ENCODE measurements at regions not wholly inside any gene's neighbourhood (a gene's known extent, or its start where the extent isn't known, plus 50 kb on each side); places are given as distances from the start of the nearest gene placed in this dataset.
"Not testable (repeated sequence)": the region's sequence is repeated elsewhere in the genome, so short reads cannot be mapped to it uniquely, and the experiment has no call there.

DNA sequence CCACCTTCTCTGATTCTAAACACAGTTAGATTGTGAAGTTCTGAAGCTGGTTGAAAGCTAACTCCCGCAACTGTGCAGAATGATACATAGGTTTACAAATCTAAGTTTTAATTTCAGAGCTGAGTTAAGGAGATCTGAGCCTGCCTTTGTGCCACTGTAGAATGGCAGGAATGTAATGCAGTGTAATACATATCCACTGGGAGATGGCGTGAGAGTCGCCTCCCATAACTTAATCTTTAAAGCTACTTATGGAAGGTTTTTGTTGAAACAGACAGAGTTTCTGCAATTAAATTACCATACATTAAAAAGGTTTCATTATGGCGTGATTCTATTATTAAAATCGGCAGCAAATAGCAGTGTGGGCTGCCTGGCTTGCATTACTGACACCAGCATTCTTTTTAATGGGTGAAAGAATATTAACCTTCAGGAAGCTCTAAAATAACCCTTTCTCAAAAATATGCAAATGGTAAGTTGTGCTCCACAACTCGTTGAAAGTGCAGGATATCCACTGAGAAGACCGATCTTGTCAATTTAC is 257.4 kb downstream of the OLFM4 start:
- Histone ChIP-seq H3K27ac (ENCODE audit: low read depth, low read length) (no peak overlapping the region), H3K36me3 (ENCODE audit: insufficient read depth, low read length) (no peaks in the 10 kb centered on the region), H3K9ac (ENCODE audit: low read length) (no peak overlapping the region), H3K4me1 (ENCODE audit: insufficient read depth, low read length) (no peaks in the 10 kb centered on the region), H3K4me3 (ENCODE audit: low read depth in 1 of 2, low read length in 2 of 2) (no peak overlapping the region), H3K9me3 (ENCODE audit: low read length) (no peaks in the 10 kb centered on the region), H3K27me3 (ENCODE audit: control insufficient read depth in 1 of 2, insufficient read depth in 2 of 2, low read length in 2 of 2) (no peaks in the 10 kb centered on the region)

DNA sequence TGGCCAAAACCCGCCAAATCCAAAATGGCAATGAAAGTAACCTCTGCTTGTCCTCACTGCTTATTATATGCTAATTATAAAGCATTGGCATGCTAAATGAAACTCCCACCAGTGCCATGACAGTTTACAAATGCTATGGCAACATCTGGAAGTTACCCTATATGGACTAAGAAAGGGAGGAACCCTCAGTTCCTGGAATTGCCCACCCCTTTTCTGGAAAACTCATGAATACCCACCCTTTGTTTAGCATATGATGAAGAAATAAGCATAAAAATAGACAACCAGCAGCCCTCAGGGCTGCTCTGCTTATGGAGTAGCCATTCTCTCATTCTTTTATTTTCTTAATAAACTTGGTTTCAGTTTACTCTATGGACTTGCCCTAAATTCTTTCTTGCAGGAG is 269.8 kb downstream of the OLFM4 start:
- Histone ChIP-seq H3K4me1 (ENCODE audit: insufficient read depth, low read length) (no peaks in the 10 kb centered on the region), H3K27me3 (ENCODE audit: control insufficient read depth in 1 of 2, insufficient read depth in 2 of 2, low read length in 2 of 2) (no peaks in the 10 kb centered on the region), H3K9ac (ENCODE audit: low read length) (no peak overlapping the region), H3K4me3 (ENCODE audit: low read depth in 1 of 2, low read length in 2 of 2) (no peak overlapping the region), H3K36me3 (ENCODE audit: insufficient read depth, low read length) (no peaks in the 10 kb centered on the region), H3K27ac (ENCODE audit: low read depth, low read length) (no peak overlapping the region), H3K9me3 (ENCODE audit: low read length) (no peaks in the 10 kb centered on the region)

DNA sequence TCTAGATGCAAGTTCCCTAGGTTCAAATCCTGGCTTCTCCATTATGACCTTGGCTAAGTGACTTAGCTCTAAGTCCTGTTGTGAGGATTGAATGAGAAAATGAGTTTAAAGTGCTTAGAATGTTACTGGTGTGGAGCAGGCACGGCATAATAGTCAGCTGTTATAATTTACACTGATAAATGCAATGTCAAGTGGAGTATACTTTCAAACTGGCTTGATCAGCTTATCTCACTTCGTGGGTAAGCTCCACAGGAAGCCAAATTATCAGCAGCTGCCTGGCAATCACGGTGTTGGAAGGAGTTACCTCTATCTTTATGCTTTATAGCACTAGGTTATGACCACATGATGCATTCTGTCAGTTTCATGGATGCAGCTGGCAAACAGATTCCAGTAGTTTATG is 272.8 kb downstream of the OLFM4 start:
- H3K9ac ChIP-seq (ENCODE audit: low read length), result no peak overlapping the region
- H3K36me3 ChIP-seq (ENCODE audit: insufficient read depth, low read length), result no peaks in the 10 kb centered on the region
- H3K27ac ChIP-seq (ENCODE audit: low read depth, low read length), result no peak overlapping the region
- peaks cover 8% of the 10 kb centered on the region for H3K4me1 ChIP-seq (ENCODE audit: insufficient read depth, low read length)
- no peak overlapping the region for H3K4me3 ChIP-seq (ENCODE audit: low read depth in 1 of 2, low read length in 2 of 2)
- no peaks in the 10 kb centered on the region for H3K27me3 ChIP-seq (ENCODE audit: control insufficient read depth in 1 of 2, insufficient read depth in 2 of 2, low read length in 2 of 2)
- H3K9me3 ChIP-seq (ENCODE audit: low read length), result no peaks in the 10 kb centered on the region

DNA sequence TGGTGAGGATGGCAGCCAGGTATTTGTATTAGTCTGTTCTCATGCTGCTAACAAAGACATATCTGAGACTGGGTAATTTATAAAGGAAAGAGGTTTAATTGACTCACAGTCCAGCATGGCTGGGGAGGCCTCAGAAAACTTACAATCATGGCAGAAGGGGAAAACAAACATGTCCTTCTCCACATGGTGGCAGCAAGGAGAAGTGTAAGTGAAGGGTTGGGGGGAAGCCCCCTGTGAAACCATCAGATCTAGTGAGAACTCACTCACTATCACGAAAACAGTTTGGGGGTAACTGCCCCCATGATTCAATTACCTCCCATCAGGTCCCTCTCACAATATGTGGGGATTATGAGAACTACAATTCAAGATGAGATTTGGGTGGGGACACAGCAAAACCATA is 276.8 kb downstream of the OLFM4 start:
- H3K4me3 ChIP-seq (ENCODE audit: low read depth in 1 of 2, low read length in 2 of 2); H3K4me1 ChIP-seq (ENCODE audit: insufficient read depth, low read length); H3K36me3 ChIP-seq (ENCODE audit: insufficient read depth, low read length); H3K27me3 ChIP-seq (ENCODE audit: control insufficient read depth in 1 of 2, insufficient read depth in 2 of 2, low read length in 2 of 2); H3K9me3 ChIP-seq (ENCODE audit: low read length); H3K9ac ChIP-seq (ENCODE audit: low read length); H3K27ac ChIP-seq (ENCODE audit: low read depth, low read length): not testable (repeated sequence)

DNA sequence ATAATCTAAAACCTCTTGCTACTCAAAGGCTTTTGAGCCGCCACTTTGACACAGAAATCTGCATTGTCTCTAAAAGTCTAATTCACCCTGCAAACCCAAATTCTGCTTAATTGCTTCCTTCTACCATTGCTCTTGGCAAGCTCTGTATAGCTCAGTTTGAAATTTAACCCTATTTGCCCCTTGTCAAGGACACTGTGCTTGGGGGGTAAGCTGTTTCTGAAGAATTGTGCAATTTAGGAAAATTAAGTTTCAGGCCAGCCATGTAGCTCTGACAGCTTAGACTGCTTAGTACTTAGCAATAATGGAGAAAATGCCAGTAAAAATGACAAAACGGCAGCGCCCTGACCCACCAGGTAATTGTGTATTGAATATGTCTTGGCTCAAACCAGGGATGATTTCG is 282.2 kb downstream of the OLFM4 start:
- Histone ChIP-seq H3K9me3 (ENCODE audit: low read length) (no peaks in the 10 kb centered on the region), H3K27me3 (ENCODE audit: control insufficient read depth in 1 of 2, insufficient read depth in 2 of 2, low read length in 2 of 2) (no peaks in the 10 kb centered on the region), H3K4me1 (ENCODE audit: insufficient read depth, low read length) (no peaks in the 10 kb centered on the region), H3K36me3 (ENCODE audit: insufficient read depth, low read length) (no peaks in the 10 kb centered on the region), H3K27ac (ENCODE audit: low read depth, low read length) (no peak overlapping the region), H3K4me3 (ENCODE audit: low read depth in 1 of 2, low read length in 2 of 2) (no peak overlapping the region), H3K9ac (ENCODE audit: low read length) (no peak overlapping the region)

DNA sequence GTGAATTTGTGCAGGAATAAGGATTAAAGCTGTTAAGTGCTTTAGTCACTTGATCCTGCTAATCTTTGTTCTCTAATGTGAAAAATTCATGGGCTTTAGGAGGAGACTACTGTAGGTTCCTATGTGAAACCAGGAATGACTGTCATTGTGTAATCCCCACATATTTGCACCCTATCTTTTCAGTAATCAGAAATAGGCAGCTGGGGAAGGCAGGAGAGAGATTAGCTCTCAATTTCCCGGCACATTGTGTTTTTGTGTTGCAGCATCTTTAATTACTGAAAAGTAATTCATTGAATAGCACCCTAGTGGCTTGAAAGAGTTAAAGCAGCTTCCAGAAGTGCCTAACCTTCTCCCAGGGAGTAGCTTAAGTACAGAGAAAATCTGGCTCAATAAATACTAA is 282.9 kb downstream of the OLFM4 start:
- Histone ChIP-seq H3K9me3 (ENCODE audit: low read length) (no peaks in the 10 kb centered on the region), H3K9ac (ENCODE audit: low read length) (no peak overlapping the region), H3K4me3 (ENCODE audit: low read depth in 1 of 2, low read length in 2 of 2) (no peak overlapping the region), H3K36me3 (ENCODE audit: insufficient read depth, low read length) (no peaks in the 10 kb centered on the region), H3K27me3 (ENCODE audit: control insufficient read depth in 1 of 2, insufficient read depth in 2 of 2, low read length in 2 of 2) (no peaks in the 10 kb centered on the region), H3K4me1 (ENCODE audit: insufficient read depth, low read length) (no peaks in the 10 kb centered on the region), H3K27ac (ENCODE audit: low read depth, low read length) (no peak overlapping the region)

DNA sequence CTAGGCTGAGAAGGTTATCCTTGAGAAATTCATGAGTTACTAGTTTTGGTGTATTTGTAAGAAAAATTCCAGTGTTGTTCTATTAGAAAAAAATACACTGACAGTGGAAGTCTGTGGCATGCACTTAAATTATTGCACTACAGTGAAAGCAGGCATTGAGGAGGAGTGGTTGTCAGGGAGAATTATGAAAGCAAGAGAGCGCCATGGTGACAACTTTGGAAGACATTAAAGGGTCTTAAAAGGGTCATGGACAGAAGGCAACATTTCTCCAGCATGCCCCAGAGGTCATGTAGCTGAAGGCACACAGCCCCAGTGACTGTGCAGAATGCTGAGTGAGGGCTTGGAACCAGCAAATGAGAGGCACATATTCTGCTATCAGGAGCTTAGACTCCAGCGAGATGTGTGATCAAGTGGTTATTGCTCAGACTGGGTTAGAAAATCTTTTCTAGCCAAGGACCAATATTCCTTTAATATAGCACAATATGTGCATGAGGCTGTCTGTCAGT is 292.7 kb downstream of the OLFM4 start:
- Histone ChIP-seq H3K4me3 (ENCODE audit: low read depth in 1 of 2, low read length in 2 of 2) (no peak overlapping the region), H3K27me3 (ENCODE audit: control insufficient read depth in 1 of 2, insufficient read depth in 2 of 2, low read length in 2 of 2) (no peaks in the 10 kb centered on the region), H3K27ac (ENCODE audit: low read depth, low read length) (no peak overlapping the region), H3K4me1 (ENCODE audit: insufficient read depth, low read length) (no peaks in the 10 kb centered on the region), H3K9ac (ENCODE audit: low read length) (no peak overlapping the region), H3K9me3 (ENCODE audit: low read length) (no peaks in the 10 kb centered on the region), H3K36me3 (ENCODE audit: insufficient read depth, low read length) (no peaks in the 10 kb centered on the region)

DNA sequence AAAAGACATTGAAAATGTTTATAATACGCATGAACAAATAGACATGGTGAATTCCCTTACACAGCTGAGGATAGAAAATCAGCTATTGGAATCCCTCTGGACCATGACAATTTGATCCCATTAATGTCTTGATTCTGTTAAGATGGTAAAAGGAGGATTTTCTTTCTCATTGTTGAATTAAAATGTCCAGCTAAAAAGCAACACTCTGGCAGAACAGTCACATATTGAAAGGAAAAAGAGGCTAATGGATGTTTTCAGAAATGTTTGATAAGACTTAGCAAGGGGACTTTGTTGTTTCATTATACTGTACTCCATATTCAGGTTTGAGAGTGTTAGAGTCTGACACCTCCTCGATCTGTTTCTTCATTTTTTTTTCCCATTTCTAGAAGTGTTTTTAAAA is 296.0 kb downstream of the OLFM4 start:
- Histone ChIP-seq H3K9me3 (ENCODE audit: low read length) (no peaks in the 10 kb centered on the region), H3K27ac (ENCODE audit: low read depth, low read length) (no peak overlapping the region), H3K4me1 (ENCODE audit: insufficient read depth, low read length) (no peaks in the 10 kb centered on the region), H3K9ac (ENCODE audit: low read length) (no peak overlapping the region), H3K27me3 (ENCODE audit: control insufficient read depth in 1 of 2, insufficient read depth in 2 of 2, low read length in 2 of 2) (no peaks in the 10 kb centered on the region), H3K36me3 (ENCODE audit: insufficient read depth, low read length) (no peaks in the 10 kb centered on the region), H3K4me3 (ENCODE audit: low read depth in 1 of 2, low read length in 2 of 2) (no peak overlapping the region)

DNA sequence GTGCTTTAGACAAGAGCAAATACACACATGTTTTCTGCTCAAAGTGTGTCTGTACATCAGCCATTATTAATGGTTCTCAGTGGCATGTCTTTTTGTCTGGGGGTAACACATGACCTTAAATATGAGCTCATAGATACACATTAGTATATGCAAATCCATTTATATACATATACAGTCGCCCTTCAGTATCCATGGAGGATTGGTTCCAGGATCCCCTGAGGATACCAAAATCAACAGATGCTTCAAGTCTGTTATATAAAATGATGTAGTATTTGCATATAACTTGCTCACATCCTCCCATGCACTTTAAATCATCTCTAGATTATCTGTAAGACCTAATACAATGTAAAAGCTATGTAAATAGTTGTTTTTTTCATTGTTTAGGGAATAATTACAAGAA is 298.1 kb downstream of the OLFM4 start:
- no peak overlapping the region for H3K4me3 ChIP-seq (ENCODE audit: low read depth in 1 of 2, low read length in 2 of 2)
- no peaks in the 10 kb centered on the region for H3K27me3 ChIP-seq (ENCODE audit: control insufficient read depth in 1 of 2, insufficient read depth in 2 of 2, low read length in 2 of 2)
- H3K4me1 ChIP-seq (ENCODE audit: insufficient read depth, low read length), result no peaks in the 10 kb centered on the region
- H3K9me3 ChIP-seq (ENCODE audit: low read length), result no peaks in the 10 kb centered on the region
- no peaks in the 10 kb centered on the region for H3K36me3 ChIP-seq (ENCODE audit: insufficient read depth, low read length)
- no peak overlapping the region for H3K9ac ChIP-seq (ENCODE audit: low read length)
- H3K27ac ChIP-seq (ENCODE audit: low read depth, low read length), result no peak overlapping the region

DNA sequence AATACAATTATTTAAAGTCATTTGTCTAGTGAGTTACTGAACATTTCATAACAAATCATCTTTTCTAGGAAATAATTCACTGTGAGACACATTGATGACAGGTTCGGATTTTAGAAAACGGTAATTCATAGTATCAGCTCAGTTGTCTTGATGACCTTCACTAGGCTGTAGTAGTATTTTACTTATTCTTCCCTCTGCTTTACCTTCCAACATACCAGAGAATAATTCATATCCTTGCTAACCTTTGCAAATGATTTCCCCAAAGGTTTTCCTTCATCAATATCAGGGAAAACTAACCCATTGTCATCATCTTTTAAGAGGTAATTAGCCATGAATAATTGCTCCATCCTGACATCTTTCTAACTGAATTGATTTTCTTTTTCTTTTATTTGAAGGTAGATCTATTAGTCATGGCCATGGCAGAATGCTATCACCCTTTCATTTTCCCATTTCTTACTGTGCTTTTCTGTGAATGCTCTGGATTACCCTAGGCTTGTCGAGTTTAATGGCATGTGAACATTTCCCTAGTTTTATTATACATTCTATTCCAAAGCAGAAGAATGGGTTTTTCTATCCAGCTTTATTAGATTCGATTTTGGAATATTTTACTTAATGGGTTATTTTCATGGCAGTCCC is 299.2 kb downstream of the OLFM4 start:
- Histone ChIP-seq H3K9me3 (ENCODE audit: low read length) (no peaks in the 10 kb centered on the region), H3K36me3 (ENCODE audit: insufficient read depth, low read length) (no peaks in the 10 kb centered on the region)

DNA sequence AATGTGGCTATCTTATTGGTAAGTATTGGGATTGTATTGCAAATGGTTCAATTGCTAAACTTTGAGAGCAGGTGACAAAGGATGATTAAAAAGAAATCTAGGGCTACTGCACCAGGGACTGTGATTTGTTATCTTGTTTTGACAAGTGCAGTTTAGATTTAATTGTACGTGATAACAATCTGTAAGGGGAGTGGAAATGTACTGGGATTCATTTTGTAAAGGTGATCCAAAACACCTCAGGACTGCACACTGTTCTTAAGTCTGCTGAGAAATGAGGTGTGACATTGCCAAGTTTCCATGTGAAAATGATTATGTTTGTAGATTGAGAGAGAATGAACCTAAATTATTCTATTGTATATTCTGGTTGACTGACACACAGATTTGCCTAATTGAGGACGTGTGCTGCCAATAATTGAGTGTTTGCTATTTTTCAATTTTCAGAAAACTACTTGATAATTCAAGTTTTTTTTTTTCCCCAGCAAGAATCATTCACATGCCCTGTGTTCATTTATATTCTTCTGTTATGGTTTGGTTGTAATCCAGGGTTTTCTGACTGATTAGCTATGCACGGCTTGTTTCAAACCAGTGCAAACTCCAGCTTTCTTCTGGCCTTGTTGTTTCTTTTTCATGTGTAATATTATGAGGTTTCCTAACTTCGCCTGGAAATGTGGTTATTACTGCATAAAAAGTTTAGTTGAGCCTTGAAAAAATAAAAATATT is 308.0 kb downstream of the OLFM4 start:
- no peaks in the 10 kb centered on the region for H3K4me1 ChIP-seq (ENCODE audit: insufficient read depth, low read length)
- H3K4me3 ChIP-seq (ENCODE audit: low read depth in 1 of 2, low read length in 2 of 2), result no peak overlapping the region
- H3K36me3 ChIP-seq (ENCODE audit: insufficient read depth, low read length), result no peaks in the 10 kb centered on the region
- no peaks in the 10 kb centered on the region for H3K27me3 ChIP-seq (ENCODE audit: control insufficient read depth in 1 of 2, insufficient read depth in 2 of 2, low read length in 2 of 2)
- H3K27ac ChIP-seq (ENCODE audit: low read depth, low read length), result no peak overlapping the region
- H3K9ac ChIP-seq (ENCODE audit: low read length), result no peak overlapping the region
- H3K9me3 ChIP-seq (ENCODE audit: low read length), result no peaks in the 10 kb centered on the region

More for the DNA sequence above, 299.2 kb downstream of the OLFM4 start:
- Histone ChIP-seq H3K4me1 (ENCODE audit: insufficient read depth, low read length) (no peaks in the 10 kb centered on the region), H3K9ac (ENCODE audit: low read length) (no peak overlapping the region), H3K4me3 (ENCODE audit: low read depth in 1 of 2, low read length in 2 of 2) (no peak overlapping the region), H3K27me3 (ENCODE audit: control insufficient read depth in 1 of 2, insufficient read depth in 2 of 2, low read length in 2 of 2) (no peaks in the 10 kb centered on the region), H3K27ac (ENCODE audit: low read depth, low read length) (no peak overlapping the region)

DNA sequence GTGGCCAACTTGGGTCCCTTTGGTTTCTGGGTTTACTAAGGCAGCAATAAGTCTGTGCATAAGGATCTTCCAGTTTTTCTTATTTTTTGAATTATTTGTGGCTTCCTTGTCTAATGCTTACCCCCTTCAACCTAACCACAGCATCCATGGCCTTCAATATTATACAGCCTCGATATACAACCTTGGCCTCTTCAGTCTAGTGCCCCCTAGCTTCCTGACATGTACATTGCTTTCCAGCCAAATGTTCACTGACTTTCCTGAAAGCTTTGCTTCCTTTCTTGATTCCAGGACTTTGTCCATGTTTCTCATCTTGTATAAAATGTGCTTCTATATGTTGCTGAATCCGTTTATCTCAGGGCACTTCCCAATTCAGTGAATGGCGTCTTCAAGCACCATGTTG is 310.1 kb downstream of the OLFM4 start:
- Histone ChIP-seq H3K27me3 (ENCODE audit: control insufficient read depth in 1 of 2, insufficient read depth in 2 of 2, low read length in 2 of 2) (no peaks in the 10 kb centered on the region), H3K4me3 (ENCODE audit: low read depth in 1 of 2, low read length in 2 of 2) (no peak overlapping the region), H3K9me3 (ENCODE audit: low read length) (no peaks in the 10 kb centered on the region), H3K4me1 (ENCODE audit: insufficient read depth, low read length) (no peaks in the 10 kb centered on the region), H3K36me3 (ENCODE audit: insufficient read depth, low read length) (no peaks in the 10 kb centered on the region), H3K9ac (ENCODE audit: low read length) (no peak overlapping the region), H3K27ac (ENCODE audit: low read depth, low read length) (no peak overlapping the region)

Data from muscle layer of colon (tissue), 2 donors.